Mammary epithelial cell (primary cell): ENCODE measurements at regions not wholly inside any gene's neighbourhood (a gene's known extent, or its start where the extent isn't known, plus 50 kb on each side); places are given as distances from the start of the nearest gene placed in this dataset.

Experiments
- CTCF ChIP-seq, 2 donors: IDR thresholded peaks in 1 of 2; conservative IDR thresholded peaks in 1 of 2; 2 replicates each; pipeline ENCODE4 v1.5.1; 2011 to 2012; ENCODE audit warnings: inconsistent platforms in 2 of 2, low read length in 2 of 2, mild to moderate bottlenecking in 2 of 2, control low read depth in 1 of 2, low read depth in 1 of 2; ENCODE audit not compliant: insufficient read depth in 1 of 2; ENCODE audit errors: extremely low read depth in 1 of 2
- EZH2 ChIP-seq: IDR thresholded peaks from 2 replicates; pipeline ENCODE4 v1.6.1; 2012; ENCODE audit warnings: low read length, inconsistent platforms, borderline replicate concordance

- TF ChIP-seq CTCF (conservative IDR thresholded peaks at IDR 0.05 in 1 of 2, IDR thresholded peaks at IDR 0.05 in 1 of 2; ENCODE audit: extremely low read depth in 1 of 2, insufficient read depth in 1 of 2, low read depth in 1 of 2, low read length in 2 of 2), result no peak
- no peak for TF ChIP-seq EZH2
Observed at GRCh38 chr1:59138402-59138801, 158.5 kb upstream of the FGGY start.
